MCF 10A (cell line): ENCODE measurements at regions not wholly inside any gene's neighbourhood (a gene's known extent, or its start where the extent isn't known, plus 50 kb on each side); places are given as distances from the start of the nearest gene placed in this dataset.

ENCODE experiments used
- BruUV-seq: library from RNA; stranded (reverse); fragments of 400-500 nt; replicated peaks from 2 replicates; lab custom pipeline; 2021; lab: Mats Ljungman, UMichigan
- CTCF ChIA-PET: fragments of 300-600 bp; sonication (Branson Sonifier 250); formaldehyde crosslinking; extraction: SDS; loops from one replicate; lab custom pipeline; 2021; ENCODE audit warnings: antibody characterized with exemption, inconsistent platforms; lab: Yijun Ruan, JAX
- POLR2A ChIA-PET: fragments of 300-600, 350-650 bp; sonication (Branson Sonifier 250); formaldehyde crosslinking; extraction: SDS; loops from one replicate; lab custom pipeline; 2020; ENCODE audit warnings: antibody characterized with exemption, inconsistent platforms; lab: Yijun Ruan, JAX
- DNase-seq: peaks from one replicate; pipeline ENCODE4 v3.0.0-alpha.2; 2018; ENCODE audit not compliant: unreplicated experiment
- H3K27ac Mint-ChIP-seq: one replicate; pipeline ENCODE4 v1.8.0; 2022; ENCODE audit warnings: mild to moderate bottlenecking, low read depth, mixed read lengths; ENCODE audit not compliant: unreplicated experiment
- H3K27me3 Mint-ChIP-seq: one replicate; pipeline ENCODE4 v1.8.0; 2022; ENCODE audit warnings: mixed read lengths; ENCODE audit not compliant: insufficient read depth, unreplicated experiment
- H3K36me3 Mint-ChIP-seq: one replicate; pipeline ENCODE4 v1.8.0; 2022; ENCODE audit warnings: mild to moderate bottlenecking, moderate library complexity, mixed read lengths; ENCODE audit not compliant: insufficient read depth, unreplicated experiment
- H3K4me1 Mint-ChIP-seq: one replicate; pipeline ENCODE4 v1.8.0; 2022; ENCODE audit warnings: mixed read lengths; ENCODE audit not compliant: insufficient read depth, unreplicated experiment
- H3K4me3 Mint-ChIP-seq: one replicate; pipeline ENCODE4 v1.8.0; 2022; ENCODE audit warnings: mild to moderate bottlenecking, moderate library complexity, mixed read lengths; ENCODE audit not compliant: unreplicated experiment
- H3K9me3 Mint-ChIP-seq: one replicate; pipeline ENCODE4 v1.8.0; 2022; ENCODE audit warnings: mixed read lengths; ENCODE audit not compliant: unreplicated experiment
- intact Hi-C: fragments of 100-400 bp; cut with micrococcal nuclease; formaldehyde crosslinking; loops from 2 replicates; pipeline ENCODE4 v1.14.1; 2022
- TF ChIP-seq, protein P1 (sequence below): fragments of 200-600 bp; IDR thresholded peaks from one replicate; pipeline ENCODE4 v1.8.0; 2022; ENCODE audit warnings: antibody characterized with exemption, mild to moderate bottlenecking; ENCODE audit not compliant: unreplicated experiment

DNA sequence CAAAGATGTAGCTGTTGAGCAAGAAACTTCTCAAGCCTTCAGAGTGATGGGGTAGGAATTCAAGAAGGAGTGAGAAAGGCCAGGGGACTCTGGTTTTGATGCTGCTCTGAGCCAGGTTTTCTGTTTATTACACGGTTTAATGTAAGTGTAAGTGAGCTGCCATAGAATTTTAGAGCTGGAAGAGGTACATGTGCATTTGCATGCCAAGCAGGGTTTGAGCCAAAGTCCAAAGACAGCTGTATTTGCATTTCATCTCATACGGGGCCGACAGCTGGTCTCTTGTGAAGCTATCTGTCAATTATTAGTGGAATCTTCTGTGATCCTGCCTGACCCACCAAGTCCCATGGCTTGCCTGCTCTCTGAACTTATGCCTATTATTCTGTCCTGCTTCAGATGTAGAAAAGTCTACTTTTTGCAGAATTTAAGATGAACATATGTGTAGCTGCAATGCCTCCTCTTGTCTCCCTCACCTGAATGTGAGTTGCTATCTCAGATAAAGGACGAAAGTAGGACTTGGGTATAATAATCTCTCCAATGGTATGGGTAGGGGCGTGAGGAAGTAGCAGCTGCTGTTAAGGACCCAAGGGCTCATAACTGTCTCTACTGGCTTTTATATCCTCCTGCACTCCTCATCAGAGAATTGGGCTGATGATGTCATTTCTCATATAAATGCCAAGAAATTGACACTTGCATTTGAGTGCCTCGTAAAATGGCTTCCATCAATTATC lies 160.0 kb downstream of the SQOR start:
- no peak for DNase-seq
- Mint-ChIP-seq H3K27me3 (peaks cover 27% of the 10 kb centered on the region), H3K9me3 (no peaks in the 10 kb centered on the region), H3K4me3 (no peak overlapping the region), H3K36me3 (peaks cover 12% of the 10 kb centered on the region), H3K27ac (no peak overlapping the region), H3K4me1 (peaks cover 5% of the 10 kb centered on the region)
- CTCF ChIA-PET: interaction anchor here (0.5 to 3.7 kb wide), 57 partner anchors 9 to 1399 kb away, joined by 3 to 38 read pairs (median 4); no protein-coding TSS in a partner anchor
- BruUV-seq: no TSS peak
- TF ChIP-seq, protein P1, sequence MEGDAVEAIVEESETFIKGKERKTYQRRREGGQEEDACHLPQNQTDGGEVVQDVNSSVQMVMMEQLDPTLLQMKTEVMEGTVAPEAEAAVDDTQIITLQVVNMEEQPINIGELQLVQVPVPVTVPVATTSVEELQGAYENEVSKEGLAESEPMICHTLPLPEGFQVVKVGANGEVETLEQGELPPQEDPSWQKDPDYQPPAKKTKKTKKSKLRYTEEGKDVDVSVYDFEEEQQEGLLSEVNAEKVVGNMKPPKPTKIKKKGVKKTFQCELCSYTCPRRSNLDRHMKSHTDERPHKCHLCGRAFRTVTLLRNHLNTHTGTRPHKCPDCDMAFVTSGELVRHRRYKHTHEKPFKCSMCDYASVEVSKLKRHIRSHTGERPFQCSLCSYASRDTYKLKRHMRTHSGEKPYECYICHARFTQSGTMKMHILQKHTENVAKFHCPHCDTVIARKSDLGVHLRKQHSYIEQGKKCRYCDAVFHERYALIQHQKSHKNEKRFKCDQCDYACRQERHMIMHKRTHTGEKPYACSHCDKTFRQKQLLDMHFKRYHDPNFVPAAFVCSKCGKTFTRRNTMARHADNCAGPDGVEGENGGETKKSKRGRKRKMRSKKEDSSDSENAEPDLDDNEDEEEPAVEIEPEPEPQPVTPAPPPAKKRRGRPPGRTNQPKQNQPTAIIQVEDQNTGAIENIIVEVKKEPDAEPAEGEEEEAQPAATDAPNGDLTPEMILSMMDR: no peak
- POLR2A ChIA-PET: interaction anchor here (1.2 to 1.6 kb wide), 2 partner anchors 76 to 297 kb away, joined by 3 to 4 read pairs; no protein-coding TSS in a partner anchor
- intact Hi-C loops: loop anchor here (1.0 to 2.0 kb wide), 4 partner anchors 298 to 707 kb away; no protein-coding TSS in a partner anchor

DNA sequence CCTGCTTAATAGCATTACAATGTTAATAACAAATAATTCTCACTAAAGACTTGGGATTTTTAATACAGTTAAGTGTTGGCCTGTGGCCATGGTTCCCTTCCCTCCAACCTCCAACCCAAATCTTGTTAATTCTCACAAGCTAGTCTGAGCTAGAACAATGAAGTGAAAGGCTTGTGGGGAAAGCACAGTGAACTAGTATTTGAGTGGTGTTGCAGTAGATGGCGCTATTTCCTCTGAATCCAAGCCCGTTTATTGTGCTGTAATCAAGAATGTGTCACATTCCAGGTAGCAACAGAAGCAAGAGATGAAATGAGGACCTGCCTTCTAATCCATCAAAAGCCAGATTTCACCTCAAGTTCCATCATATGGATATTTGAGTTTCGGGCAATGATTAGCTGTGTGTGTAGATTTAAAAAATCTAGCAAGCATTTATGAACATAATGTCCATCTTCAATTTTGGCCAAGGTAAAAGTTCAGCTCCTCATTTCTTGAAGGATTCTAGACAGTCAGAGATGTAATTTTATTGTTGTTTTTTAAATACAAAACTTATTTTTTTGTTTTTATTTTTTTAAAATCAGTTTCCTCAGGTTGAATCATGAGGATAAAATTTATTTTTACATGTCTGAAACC lies 160.7 kb downstream of the SQOR start:
- Mint-ChIP-seq H3K4me3 (no peak overlapping the region), H3K9me3 (no peaks in the 10 kb centered on the region), H3K27me3 (peaks cover 27% of the 10 kb centered on the region), H3K36me3 (peaks cover 10% of the 10 kb centered on the region), H3K4me1 (peaks cover 5% of the 10 kb centered on the region), H3K27ac (no peak overlapping the region)
- DNase-seq: peak; percentile 70
- CTCF ChIA-PET: interaction anchor here (0.5 to 3.7 kb wide), 75 partner anchors 9 to 1547 kb away, joined by 3 to 38 read pairs (median 4); no protein-coding TSS in a partner anchor
- POLR2A ChIA-PET: interaction anchor here (0.6 to 1.6 kb wide), 6 partner anchors 76 to 515 kb away, joined by 3 to 4 read pairs (median 3); no protein-coding TSS in a partner anchor
- TF ChIP-seq, protein P1: peak; percentile 67
- intact Hi-C loops: loop anchor here (1.0 to 2.0 kb wide), 4 partner anchors 297 to 707 kb away; no protein-coding TSS in a partner anchor
- no TSS peak for BruUV-seq

DNA sequence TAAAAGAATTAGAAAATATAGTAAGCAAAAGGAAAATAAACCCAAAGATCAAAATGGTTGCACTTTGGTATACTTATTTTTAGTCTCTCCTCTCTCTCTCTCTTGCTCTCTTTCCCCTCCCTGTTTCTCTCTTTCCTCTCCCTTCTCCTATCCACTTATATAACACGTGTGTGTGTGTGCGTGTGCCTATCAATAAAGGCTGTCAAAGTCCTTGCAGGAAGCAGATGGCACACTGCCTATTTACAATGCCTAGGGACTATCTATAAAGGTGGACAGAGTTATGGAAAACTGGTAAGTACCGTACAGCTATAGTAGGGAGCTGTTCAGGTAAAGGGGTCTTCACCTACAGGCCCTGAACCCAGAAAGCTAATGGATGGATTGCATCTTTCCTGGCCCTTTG lies 161.6 kb downstream of the SQOR start:
- Mint-ChIP-seq H3K4me1 (peaks cover 5% of the 10 kb centered on the region), H3K27me3 (peaks cover 27% of the 10 kb centered on the region), H3K9me3 (no peaks in the 10 kb centered on the region), H3K4me3 (no peak overlapping the region), H3K27ac (no peak overlapping the region), H3K36me3 (peaks cover 6% of the 10 kb centered on the region)
- POLR2A ChIA-PET: interaction anchor here (0.9 to 1.6 kb wide), 2 partner anchors 75 to 509 kb away, joined by 3 to 4 read pairs; no protein-coding TSS in a partner anchor
- BruUV-seq: no TSS peak
- no peak for DNase-seq
- TF ChIP-seq, protein P1: no peak
- CTCF ChIA-PET: interaction anchor here (0.5 to 3.7 kb wide), 38 partner anchors 9 to 1760 kb away, joined by 3 to 38 read pairs (median 5); no protein-coding TSS in a partner anchor
- intact Hi-C loops: no loop called here

DNA sequence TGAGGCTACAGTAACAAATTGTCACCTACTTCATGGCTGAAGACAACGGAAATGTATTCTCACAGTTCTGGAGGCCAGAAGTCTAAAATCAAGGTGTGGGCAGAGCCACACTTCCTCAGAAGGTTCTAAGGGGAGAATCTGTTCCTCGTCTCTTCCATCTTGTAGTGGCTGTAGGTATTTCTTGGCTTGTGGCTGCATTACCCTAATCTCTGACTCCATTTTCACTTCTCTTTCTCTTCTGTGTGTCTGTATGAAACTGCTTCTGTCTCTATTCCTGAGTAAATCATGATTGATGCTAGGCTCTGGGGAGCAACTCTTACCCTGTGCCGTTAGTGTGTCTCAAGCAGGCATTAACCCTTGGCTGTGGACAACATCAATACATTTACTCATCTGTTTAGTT lies 164.7 kb downstream of the SQOR start:
- peaks cover 5% of the 10 kb centered on the region for H3K9me3 Mint-ChIP-seq
- intact Hi-C loops: no loop called here
- CTCF ChIA-PET: interaction anchor here (0.6 kb wide), 1 partner anchor 711 kb away, joined by 3 read pairs; no protein-coding TSS in a partner anchor

More for the DNA sequence above, 164.7 kb downstream of the SQOR start:
- Mint-ChIP-seq H3K27ac (no peak overlapping the region), H3K4me1 (no peaks in the 10 kb centered on the region), H3K36me3 (no peaks in the 10 kb centered on the region), H3K4me3 (no peak overlapping the region), H3K27me3 (no peaks in the 10 kb centered on the region)
- TF ChIP-seq, protein P1: no peak
- no TSS peak for BruUV-seq
- no peak for DNase-seq
- POLR2A ChIA-PET: no interaction called here
